KMS-11 (cell line): ENCODE measurements at regions not wholly inside any gene's neighbourhood (a gene's known extent, or its start where the extent isn't known, plus 50 kb on each side); places are given as distances from the start of the nearest gene placed in this dataset.

ENCODE experiments used
- H2AFZ ChIP-seq: fragments of 200-600 bp; sonication (generic); 2 replicates; pipeline ENCODE4 v1.6.1; 2016; ENCODE audit warnings: antibody characterized with exemption, mixed run types, low read depth
- H3K27ac ChIP-seq: fragments of 200-600 bp; sonication (generic); 2 replicates; pipeline ENCODE4 v1.6.1; 2016; ENCODE audit warnings: mild to moderate bottlenecking, mixed run types
- H3K27me3 ChIP-seq: fragments of 200-600 bp; sonication (generic); 2 replicates; pipeline ENCODE4 v1.6.1; 2017; ENCODE audit warnings: mild to moderate bottlenecking, low read depth, mixed run types, moderate library complexity; ENCODE audit not compliant: insufficient read depth
- H3K36me3 ChIP-seq: fragments of 200-600 bp; sonication (generic); 2 replicates; pipeline ENCODE4 v1.6.1; 2017; ENCODE audit warnings: mild to moderate bottlenecking, mixed run types; ENCODE audit not compliant: insufficient read depth
- H3K4me1 ChIP-seq: fragments of 200-600 bp; sonication (generic); 2 replicates; pipeline ENCODE4 v1.6.1; 2016; ENCODE audit warnings: mild to moderate bottlenecking, low read depth, mixed run types; ENCODE audit not compliant: poor library complexity, severe bottlenecking
- H3K4me2 ChIP-seq: fragments of 200-600 bp; sonication (generic); 2 replicates; pipeline ENCODE4 v1.7.0; 2016; ENCODE audit warnings: mild to moderate bottlenecking, mixed run types
- H3K4me3 ChIP-seq: fragments of 200-600 bp; sonication (generic); IDR thresholded peaks from 2 replicates; pipeline ENCODE4 v1.6.1; 2017; ENCODE audit warnings: low read depth, low read length, mixed read lengths; ENCODE audit not compliant: insufficient read depth
- H3K79me2 ChIP-seq: fragments of 200-600 bp; sonication (generic); 2 replicates; pipeline ENCODE4 v1.6.1; 2016; ENCODE audit warnings: low read depth, mixed run types; ENCODE audit not compliant: insufficient read depth
- H3K9ac ChIP-seq: fragments of 200-600 bp; sonication (generic); 2 replicates; pipeline ENCODE4 v1.6.1; 2016; ENCODE audit warnings: mild to moderate bottlenecking, mixed run types
- H4K20me1 ChIP-seq: fragments of 200-600 bp; sonication (generic); 2 replicates; pipeline ENCODE4 v1.6.1; 2016; ENCODE audit warnings: mild to moderate bottlenecking, mixed run types; ENCODE audit not compliant: insufficient read depth
- TF ChIP-seq, protein P1 (sequence below): fragments of 200-600 bp; sonication (generic); conservative IDR thresholded peaks from 2 replicates; pipeline ENCODE4 v1.6.1; 2017; ENCODE audit warnings: low read depth, mild to moderate bottlenecking, antibody characterized with exemption, low read length, moderate library complexity, mixed read lengths

GRCh38 chr6:90715093-90715655 is 128.3 kb upstream of the MAP3K7 start:
- H3K4me1 ChIP-seq = no peaks in the 10 kb centered on the region
- no peaks in the 10 kb centered on the region for H3K36me3 ChIP-seq
- no peak overlapping the region for H3K9ac ChIP-seq
- H2AFZ ChIP-seq = no peak overlapping the region
- no peak overlapping the region for H3K27ac ChIP-seq
- no peaks in the 10 kb centered on the region for H4K20me1 ChIP-seq
- TF ChIP-seq, protein P1, sequence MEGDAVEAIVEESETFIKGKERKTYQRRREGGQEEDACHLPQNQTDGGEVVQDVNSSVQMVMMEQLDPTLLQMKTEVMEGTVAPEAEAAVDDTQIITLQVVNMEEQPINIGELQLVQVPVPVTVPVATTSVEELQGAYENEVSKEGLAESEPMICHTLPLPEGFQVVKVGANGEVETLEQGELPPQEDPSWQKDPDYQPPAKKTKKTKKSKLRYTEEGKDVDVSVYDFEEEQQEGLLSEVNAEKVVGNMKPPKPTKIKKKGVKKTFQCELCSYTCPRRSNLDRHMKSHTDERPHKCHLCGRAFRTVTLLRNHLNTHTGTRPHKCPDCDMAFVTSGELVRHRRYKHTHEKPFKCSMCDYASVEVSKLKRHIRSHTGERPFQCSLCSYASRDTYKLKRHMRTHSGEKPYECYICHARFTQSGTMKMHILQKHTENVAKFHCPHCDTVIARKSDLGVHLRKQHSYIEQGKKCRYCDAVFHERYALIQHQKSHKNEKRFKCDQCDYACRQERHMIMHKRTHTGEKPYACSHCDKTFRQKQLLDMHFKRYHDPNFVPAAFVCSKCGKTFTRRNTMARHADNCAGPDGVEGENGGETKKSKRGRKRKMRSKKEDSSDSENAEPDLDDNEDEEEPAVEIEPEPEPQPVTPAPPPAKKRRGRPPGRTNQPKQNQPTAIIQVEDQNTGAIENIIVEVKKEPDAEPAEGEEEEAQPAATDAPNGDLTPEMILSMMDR = no peak
- H3K79me2 ChIP-seq = no peaks in the 10 kb centered on the region
- no peaks in the 10 kb centered on the region for H3K27me3 ChIP-seq
- no peak overlapping the region for H3K4me3 ChIP-seq
- no peak overlapping the region for H3K4me2 ChIP-seq

DNA sequence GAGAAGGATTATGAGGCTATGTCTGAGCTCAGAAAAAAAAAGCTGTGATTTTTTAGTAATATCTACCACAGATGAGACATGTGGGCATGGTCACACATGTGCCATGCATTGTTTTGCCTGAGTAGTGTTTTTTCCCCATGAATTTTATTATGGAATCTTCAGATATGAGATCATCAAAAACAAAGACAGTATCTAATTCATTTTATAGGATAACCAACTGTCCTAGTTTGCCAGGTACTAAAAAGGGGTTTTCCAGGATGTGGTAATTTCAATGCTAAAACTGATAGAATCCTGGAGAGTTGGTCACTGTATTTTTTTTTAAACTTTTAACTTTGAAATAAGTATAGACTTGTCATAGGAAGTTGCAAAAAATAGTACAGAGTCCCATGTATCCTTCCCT is 127.4 kb upstream of the MAP3K7 start:
- no peak overlapping the region for H3K27ac ChIP-seq
- no peaks in the 10 kb centered on the region for H4K20me1 ChIP-seq
- H3K27me3 ChIP-seq = no peaks in the 10 kb centered on the region
- H3K4me1 ChIP-seq = no peaks in the 10 kb centered on the region
- H3K36me3 ChIP-seq = no peaks in the 10 kb centered on the region
- TF ChIP-seq, protein P1 = no peak
- no peak overlapping the region for H2AFZ ChIP-seq
- H3K4me3 ChIP-seq = no peak overlapping the region
- no peaks in the 10 kb centered on the region for H3K79me2 ChIP-seq
- H3K4me2 ChIP-seq = no peak overlapping the region
- H3K9ac ChIP-seq = no peak overlapping the region

DNA sequence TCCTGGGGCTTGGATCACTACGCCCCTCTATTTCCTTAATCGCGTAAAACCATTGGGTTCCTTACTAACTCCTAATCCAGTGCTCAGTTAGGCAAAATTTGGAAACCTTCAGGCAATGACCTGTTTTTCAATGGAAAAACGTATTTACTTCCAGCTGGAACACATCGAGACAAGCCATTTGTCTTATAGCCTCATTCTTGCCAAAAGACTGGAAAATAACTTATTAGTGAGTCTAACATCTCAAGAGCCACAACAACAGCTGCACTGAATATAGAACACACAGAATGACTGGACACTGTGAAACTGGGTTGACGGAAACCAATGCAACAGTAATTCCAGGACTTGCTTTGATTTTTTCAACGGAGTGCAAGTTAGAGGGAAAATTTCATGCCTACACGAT is 125.2 kb upstream of the MAP3K7 start:
- H3K27ac ChIP-seq = no peak overlapping the region
- no peaks in the 10 kb centered on the region for H3K79me2 ChIP-seq

DNA sequence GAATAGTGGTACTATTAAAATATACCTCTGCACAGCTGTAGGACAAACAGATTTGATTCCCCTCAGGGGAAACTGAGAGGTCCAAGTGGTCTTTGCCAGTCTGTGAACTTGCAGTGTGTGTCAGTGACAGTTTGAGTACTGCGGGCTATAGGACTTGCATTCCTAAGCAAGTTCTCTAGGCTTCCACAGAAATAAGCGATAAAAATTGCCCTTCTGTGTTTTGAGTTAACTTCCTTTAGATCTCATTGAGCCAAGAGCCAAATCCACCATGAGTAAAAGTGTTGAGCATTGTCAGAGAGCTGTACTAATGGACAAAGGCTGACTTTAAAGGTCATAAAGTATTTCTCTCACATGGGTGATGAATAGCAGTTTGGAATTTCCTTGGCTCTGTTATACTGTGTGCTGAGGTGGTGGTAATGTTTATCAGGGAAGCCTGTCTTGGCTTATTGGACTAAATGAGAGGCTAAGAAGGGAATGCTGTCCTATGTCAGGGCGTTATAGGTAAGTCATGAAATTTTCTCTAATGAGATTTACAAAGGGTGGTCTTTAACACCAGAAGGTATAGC is 122.6 kb upstream of the MAP3K7 start:
- Histone ChIP-seq H3K4me1 (no peaks in the 10 kb centered on the region), H3K27me3 (no peaks in the 10 kb centered on the region), H3K9ac (no peak overlapping the region), H3K79me2 (no peaks in the 10 kb centered on the region), H3K4me3 (no peak overlapping the region), H2AFZ (no peak overlapping the region), H3K27ac (no peak overlapping the region), H3K4me2 (no peak overlapping the region), H4K20me1 (no peaks in the 10 kb centered on the region), H3K36me3 (no peaks in the 10 kb centered on the region)
- TF ChIP-seq, protein P1 = no peak

More for the DNA sequence above, 125.2 kb upstream of the MAP3K7 start:
- Histone ChIP-seq H3K4me1 (no peaks in the 10 kb centered on the region), H2AFZ (no peak overlapping the region), H4K20me1 (no peaks in the 10 kb centered on the region), H3K9ac (no peak overlapping the region), H3K27me3 (no peaks in the 10 kb centered on the region), H3K4me3 (no peak overlapping the region), H3K36me3 (no peaks in the 10 kb centered on the region), H3K4me2 (no peak overlapping the region)
- TF ChIP-seq, protein P1 = no peak
